HG03135 (cell line): ENCODE measurements at regions not wholly inside any gene's neighbourhood (a gene's known extent, or its start where the extent isn't known, plus 50 kb on each side); places are given as distances from the start of the nearest gene placed in this dataset.
"Not testable (repeated sequence)": the region's sequence is repeated elsewhere in the genome, so short reads cannot be mapped to it uniquely, and the experiment has no call there.

Source experiments
- ATAC-seq: cut with Tn5 transposase; IDR thresholded peaks from one replicate; pipeline ENCODE4 v1.9.1; 2021; ENCODE audit warnings: mild to moderate bottlenecking, moderate library complexity; ENCODE audit not compliant: unreplicated experiment

GRCh38 chr1:188117436-188117835 lies 1288.7 kb downstream of the PLA2G4A start:
- ATAC-seq = no peak

- ATAC-seq = no peak
These were observed 1293.9 kb downstream of the PLA2G4A start for GRCh38 chr1:188122646-188123045.

DNA sequence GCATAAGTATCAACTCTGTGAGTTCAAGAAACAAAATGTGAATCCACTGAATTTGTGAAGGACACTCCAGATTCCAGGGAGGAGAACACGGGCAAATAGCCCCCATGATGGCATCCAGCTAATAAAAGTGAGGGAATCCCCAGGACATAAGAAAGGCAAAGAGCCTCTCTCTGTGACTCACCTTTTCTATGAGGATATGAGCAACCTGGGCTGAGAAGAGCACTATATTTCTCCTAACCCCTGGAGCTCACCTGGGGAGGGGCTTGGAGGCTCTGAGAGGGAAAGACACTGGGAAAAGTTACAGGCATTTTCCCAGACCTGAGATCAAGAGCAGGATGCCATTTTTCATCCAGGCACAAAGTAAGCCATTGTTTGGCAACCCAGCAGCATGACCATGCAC lies 1298.8 kb downstream of the PLA2G4A start:
- no peak for ATAC-seq

GRCh38 chr1:188128761-188129160 lies 1300.0 kb downstream of the PLA2G4A start:
- ATAC-seq = no peak

- ATAC-seq = no peak
These were observed 1301.4 kb downstream of the PLA2G4A start for GRCh38 chr1:188129856-188130838.

GRCh38 chr1:188137221-188137620 lies 1308.5 kb downstream of the PLA2G4A start:
- ATAC-seq = no peak

- ATAC-seq = no peak
These were observed 1312.2 kb downstream of the PLA2G4A start for GRCh38 chr1:188140958-188141357.

DNA sequence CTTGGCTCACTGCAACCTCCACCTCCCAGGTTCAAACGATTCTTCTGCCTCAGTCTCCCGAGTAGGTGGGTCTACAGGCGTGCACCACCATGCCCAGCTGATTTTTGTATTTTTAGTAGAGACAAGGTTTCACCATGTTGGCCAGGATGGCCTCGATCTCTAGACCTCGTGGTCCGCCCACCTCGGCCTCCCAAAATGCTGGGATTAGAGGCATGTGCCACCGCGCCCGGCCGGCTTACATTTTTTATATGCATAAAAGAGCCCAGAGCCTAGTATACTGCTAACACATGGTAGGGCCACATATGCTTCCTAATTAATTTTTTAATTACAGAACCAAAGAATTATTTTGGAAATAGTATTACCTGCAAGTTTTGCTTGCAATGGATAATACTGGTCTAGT lies 1325.4 kb downstream of the PLA2G4A start:
- no peak for ATAC-seq

- ATAC-seq = no peak
These were observed 1326.0 kb downstream of the PLA2G4A start for GRCh38 chr1:188154761-188155160.

DNA sequence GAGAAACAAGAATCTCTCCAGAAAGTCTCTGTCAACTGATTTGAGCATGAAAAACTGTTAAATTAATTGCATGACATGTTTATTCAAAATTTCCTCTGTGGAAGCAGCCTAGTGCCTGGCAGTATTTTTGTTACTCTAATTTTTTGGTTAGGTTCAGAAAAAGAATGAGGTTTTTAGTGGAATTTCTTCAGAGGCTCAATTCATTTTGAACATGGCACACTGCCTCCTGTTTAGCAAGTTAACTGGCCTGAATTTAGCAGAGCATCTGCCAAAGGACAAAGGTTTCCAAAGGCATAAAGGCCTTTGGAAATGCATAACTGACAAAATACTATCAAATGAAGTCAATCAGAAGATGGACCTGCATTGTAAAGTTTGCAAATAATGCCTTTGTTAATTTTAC lies 1326.5 kb downstream of the PLA2G4A start:
- ATAC-seq = no peak

GRCh38 chr1:188164459-188164858 lies 1335.7 kb downstream of the PLA2G4A start:
- ATAC-seq = no peak

- ATAC-seq = no peak
These were observed 1337.9 kb downstream of the PLA2G4A start for GRCh38 chr1:188166654-188167053.

DNA sequence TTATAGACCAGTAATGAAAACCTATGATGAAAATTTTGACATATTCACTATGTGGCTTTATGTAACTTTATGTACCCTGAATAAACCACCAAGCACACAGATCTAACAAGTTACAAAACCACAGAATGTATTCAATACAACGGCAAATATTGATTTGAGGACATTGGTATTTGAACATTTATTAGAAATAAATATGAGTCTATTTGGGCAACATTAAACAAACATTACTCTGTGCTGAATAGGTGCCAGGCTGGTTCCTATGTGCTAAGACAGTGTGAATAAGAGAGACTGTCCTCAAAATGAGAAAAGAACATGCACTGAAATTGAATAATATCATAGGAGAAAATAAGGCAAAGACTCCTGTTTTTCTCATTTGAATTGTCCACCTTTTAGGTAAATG lies 1341.2 kb downstream of the PLA2G4A start:
- no peak for ATAC-seq

- no peak for ATAC-seq
These were observed 1341.7 kb downstream of the PLA2G4A start for GRCh38 chr1:188170411-188170810.

DNA sequence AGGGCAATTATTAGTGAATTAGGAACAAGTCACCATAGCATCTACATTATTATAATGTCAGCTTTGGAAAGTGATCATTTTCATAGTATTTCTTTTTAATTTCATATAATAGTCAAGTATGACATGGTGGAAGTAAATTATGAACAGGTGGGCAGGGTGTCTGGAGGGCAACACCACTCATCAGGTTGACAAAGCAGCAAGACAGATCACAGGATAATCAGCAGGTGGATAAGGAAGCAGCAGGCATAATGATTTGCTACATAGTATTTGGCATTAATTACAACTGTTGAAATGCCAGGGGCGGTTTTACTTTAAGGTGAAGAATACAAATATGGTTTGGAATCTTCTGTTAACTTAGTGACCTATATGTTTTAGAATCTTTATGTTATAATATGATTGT lies 1342.2 kb downstream of the PLA2G4A start:
- ATAC-seq = no peak

DNA sequence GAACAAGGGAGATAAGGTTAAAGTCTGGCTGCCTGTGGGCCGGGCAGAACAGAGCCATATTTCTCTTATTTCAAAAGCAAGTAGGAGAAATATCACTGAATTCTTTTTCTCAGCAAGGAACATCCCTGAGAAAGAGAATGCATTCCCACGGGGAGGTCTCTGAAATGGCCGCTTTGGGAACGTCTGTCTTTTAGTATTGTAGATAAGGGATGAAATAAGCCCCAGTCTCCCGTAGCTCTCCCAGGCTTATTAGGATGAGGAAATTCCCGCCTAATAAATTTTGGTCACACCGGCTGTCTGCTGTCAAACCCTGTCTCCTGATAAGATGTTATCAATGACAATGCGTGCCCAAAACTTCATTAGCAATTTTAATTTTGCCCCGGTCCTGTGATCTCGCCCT lies 1353.3 kb downstream of the PLA2G4A start:
- not testable (repeated sequence) for ATAC-seq

- no peak for ATAC-seq
These were observed 1359.6 kb downstream of the PLA2G4A start for GRCh38 chr1:188188317-188188716.

GRCh38 chr1:188194916-188195315 lies 1366.2 kb downstream of the PLA2G4A start:
- no peak for ATAC-seq

DNA sequence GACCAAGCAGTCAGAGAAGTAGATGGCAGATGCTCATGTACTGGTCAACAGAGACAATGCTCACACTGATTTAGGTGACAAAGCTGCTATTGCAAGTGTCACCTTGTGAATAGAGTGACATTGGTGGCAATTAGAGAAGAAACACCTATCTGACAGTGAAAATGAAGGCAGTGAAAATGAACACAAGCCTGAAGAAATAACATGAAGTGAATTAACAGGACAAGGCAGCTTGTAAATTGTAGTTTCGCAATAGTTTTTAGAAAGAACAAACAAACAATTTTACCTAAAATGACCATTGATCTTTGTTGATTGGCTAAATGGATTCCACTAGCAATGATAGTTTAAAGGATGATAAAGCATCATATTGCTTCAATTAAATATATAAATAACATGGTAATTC lies 1389.5 kb downstream of the PLA2G4A start:
- no peak for ATAC-seq

GRCh38 chr1:188220051-188220450 lies 1391.3 kb downstream of the PLA2G4A start:
- ATAC-seq = no peak

DNA sequence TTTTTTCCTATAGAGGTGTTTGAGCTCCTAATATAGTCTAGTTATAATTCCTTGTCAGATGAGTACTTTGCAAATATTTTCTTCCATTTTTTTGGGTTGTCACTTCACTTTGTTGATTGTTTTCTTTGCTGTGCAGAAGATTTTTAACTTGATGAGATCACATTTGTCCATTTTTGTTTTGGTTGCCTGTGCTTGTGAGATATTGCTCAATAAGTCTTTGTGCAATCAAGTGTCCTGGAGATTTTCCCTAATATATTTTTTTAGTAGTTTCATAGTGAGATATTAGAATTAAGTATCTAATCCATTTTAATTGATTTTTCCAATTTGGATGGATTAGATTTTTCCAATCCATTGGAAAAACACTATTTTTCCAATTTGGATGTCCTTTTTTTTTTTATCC lies 1395.5 kb downstream of the PLA2G4A start:
- ATAC-seq = no peak

DNA sequence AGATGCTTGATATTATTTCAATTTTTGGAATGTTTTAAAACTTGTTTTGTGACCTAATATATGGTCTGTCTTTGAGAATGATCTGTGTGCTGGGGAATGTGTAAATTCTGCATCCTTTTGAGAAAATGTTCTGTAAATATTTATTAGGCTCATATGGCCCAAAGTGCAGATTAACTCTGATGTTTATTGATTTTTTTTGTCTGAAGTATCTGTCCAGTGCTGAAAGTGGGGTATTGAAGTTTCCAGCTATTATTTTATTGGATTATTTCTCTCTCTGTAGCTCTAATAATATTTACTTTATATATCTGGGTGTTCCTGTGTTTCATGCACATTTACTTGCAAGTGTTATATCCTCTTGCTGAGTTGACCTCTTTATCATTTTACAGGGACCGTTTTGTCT lies 1397.2 kb downstream of the PLA2G4A start:
- no peak for ATAC-seq

DNA sequence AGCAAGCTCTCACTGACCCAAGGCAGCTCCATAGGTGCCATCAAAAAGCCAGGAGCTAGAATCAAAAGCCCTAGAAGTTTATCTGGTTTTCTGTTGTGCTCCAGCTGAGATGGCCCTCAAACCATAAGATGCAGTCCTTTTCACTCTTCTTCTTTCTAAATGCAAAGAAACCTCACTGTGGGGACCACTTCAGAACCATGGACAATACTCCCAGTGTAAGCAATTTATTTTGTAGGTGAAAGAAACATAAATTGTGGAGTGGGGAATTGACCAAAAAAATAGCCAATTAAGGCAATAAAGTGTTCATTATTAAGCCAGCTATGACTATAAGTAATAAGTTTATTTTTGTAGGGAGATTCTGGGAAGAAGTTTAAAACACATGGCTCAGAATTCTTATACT lies 1399.9 kb downstream of the PLA2G4A start:
- ATAC-seq = no peak
